NCI-H748 (cell line): ENCODE measurements at regions not wholly inside any gene's neighbourhood (a gene's known extent, or its start where the extent isn't known, plus 50 kb on each side); places are given as distances from the start of the nearest gene placed in this dataset.
A peak's percentile ranks its signal among the peaks of the same experiment; 100 is the strongest.

Experiments
- DNase-seq: peaks from one replicate; lab custom pipeline; 2025; ENCODE audit not compliant: unreplicated experiment; lab: John Stamatoyannopoulos, UW

- no peak for DNase-seq
These were observed 53.5 kb upstream of the TIPARP start for GRCh38 chr3:156620901-156621300.

- peak; percentile 90 for DNase-seq
These were observed 54.1 kb upstream of the TIPARP start for GRCh38 chr3:156620260-156620659.

- DNase-seq: no peak
These were observed 55.0 kb upstream of the TIPARP start for GRCh38 chr3:156619376-156619775.

GRCh38 chr3:156617781-156618180 lies 56.6 kb upstream of the TIPARP start:
- DNase-seq: no peak

- DNase-seq: no peak
These were observed 57.2 kb upstream of the TIPARP start for GRCh38 chr3:156617145-156617544.

GRCh38 chr3:156615592-156616173 lies 58.7 kb upstream of the TIPARP start:
- no peak for DNase-seq

- DNase-seq: no peak
These were observed 59.5 kb upstream of the TIPARP start for GRCh38 chr3:156614642-156615511.

GRCh38 chr3:156612903-156613302 lies 58.0 kb upstream of the SSR3 start:
- DNase-seq: no peak

- DNase-seq: no peak
These were observed 57.1 kb upstream of the SSR3 start for GRCh38 chr3:156611870-156612494.

GRCh38 chr3:156610154-156610553 lies 55.2 kb upstream of the SSR3 start:
- DNase-seq: no peak

GRCh38 chr3:156609546-156609945 lies 54.6 kb upstream of the SSR3 start:
- DNase-seq: no peak

GRCh38 chr3:156608601-156609514 lies 53.9 kb upstream of the SSR3 start:
- DNase-seq: no peak

GRCh38 chr3:156606729-156607128 lies 51.8 kb upstream of the SSR3 start:
- no peak for DNase-seq

- peak; percentile 53 for DNase-seq
These were observed 51.0 kb upstream of the SSR3 start for GRCh38 chr3:156605686-156606605.

- DNase-seq: no peak
These were observed 49.8 kb upstream of the SSR3 start for GRCh38 chr3:156604642-156605144.
